IMR-90 (cell line): ENCODE measurements at regions not wholly inside any gene's neighbourhood (a gene's known extent, or its start where the extent isn't known, plus 50 kb on each side); places are given as distances from the start of the nearest gene placed in this dataset.

ENCODE experiments used
- POLR2A ChIP-seq: IDR thresholded peaks from 2 replicates; pipeline ENCODE4 v1.6.1; 2012; ENCODE audit warnings: mild to moderate bottlenecking, low read depth, low read length
- RAD21 ChIP-seq: IDR thresholded peaks from 2 replicates; pipeline ENCODE4 v1.6.1; 2012; ENCODE audit warnings: low read length, improper control_type of control experiment
- RCOR1 ChIP-seq: IDR thresholded peaks from 2 replicates; pipeline ENCODE4 v1.6.1; 2012; ENCODE audit warnings: mild to moderate bottlenecking, low read length, improper control_type of control experiment; ENCODE audit not compliant: insufficient replicate concordance
- SMC3 ChIP-seq: fragments of 150-350 bp; IDR thresholded peaks from 2 replicates; pipeline ENCODE4 v1.6.1; 2016; ENCODE audit warnings: low read depth, mild to moderate bottlenecking, antibody characterized with exemption, low read length, moderate library complexity
- TF ChIP-seq, protein P1 (sequence below): conservative IDR thresholded peaks from 2 replicates; pipeline ENCODE4 v1.5.1; 2012; ENCODE audit warnings: mild to moderate bottlenecking, low read depth, low read length, improper control_type of control experiment
- TF ChIP-seq, protein P2 (sequence below): fragments of 150-350 bp; IDR thresholded peaks from 2 replicates; pipeline ENCODE4 v1.6.1; 2017; ENCODE audit warnings: mild to moderate bottlenecking, antibody characterized with exemption, low read length, low read depth

DNA sequence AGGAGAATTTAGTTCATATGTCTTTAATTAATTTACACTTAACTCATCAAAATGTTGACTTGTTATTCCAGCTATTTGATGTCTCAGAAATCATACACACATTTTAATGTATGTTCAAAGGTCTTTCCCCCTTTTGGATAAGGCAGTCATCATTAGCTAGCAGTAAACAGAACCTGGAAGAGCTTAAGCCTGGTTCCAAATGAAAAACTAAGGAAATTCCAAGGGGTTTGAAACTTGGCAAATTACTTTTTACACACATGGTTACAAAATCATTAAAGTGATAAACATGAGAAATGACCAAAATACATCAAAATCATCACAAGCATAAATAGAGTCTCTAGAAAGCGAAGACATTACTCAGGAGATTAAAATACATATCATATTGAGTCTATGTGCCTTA lies 359.8 kb upstream of the ZNF608 start:
- TF ChIP-seq, protein P1, sequence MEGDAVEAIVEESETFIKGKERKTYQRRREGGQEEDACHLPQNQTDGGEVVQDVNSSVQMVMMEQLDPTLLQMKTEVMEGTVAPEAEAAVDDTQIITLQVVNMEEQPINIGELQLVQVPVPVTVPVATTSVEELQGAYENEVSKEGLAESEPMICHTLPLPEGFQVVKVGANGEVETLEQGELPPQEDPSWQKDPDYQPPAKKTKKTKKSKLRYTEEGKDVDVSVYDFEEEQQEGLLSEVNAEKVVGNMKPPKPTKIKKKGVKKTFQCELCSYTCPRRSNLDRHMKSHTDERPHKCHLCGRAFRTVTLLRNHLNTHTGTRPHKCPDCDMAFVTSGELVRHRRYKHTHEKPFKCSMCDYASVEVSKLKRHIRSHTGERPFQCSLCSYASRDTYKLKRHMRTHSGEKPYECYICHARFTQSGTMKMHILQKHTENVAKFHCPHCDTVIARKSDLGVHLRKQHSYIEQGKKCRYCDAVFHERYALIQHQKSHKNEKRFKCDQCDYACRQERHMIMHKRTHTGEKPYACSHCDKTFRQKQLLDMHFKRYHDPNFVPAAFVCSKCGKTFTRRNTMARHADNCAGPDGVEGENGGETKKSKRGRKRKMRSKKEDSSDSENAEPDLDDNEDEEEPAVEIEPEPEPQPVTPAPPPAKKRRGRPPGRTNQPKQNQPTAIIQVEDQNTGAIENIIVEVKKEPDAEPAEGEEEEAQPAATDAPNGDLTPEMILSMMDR, result no peak
- TF ChIP-seq RCOR1 (no peak), SMC3 (no peak), RAD21 (no peak), POLR2A (no peak)
- TF ChIP-seq, protein P2, sequence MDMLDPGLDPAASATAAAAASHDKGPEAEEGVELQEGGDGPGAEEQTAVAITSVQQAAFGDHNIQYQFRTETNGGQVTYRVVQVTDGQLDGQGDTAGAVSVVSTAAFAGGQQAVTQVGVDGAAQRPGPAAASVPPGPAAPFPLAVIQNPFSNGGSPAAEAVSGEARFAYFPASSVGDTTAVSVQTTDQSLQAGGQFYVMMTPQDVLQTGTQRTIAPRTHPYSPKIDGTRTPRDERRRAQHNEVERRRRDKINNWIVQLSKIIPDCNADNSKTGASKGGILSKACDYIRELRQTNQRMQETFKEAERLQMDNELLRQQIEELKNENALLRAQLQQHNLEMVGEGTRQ, result no peak
